ENCODE measurements at regions not wholly inside any gene's neighbourhood (a gene's known extent, or its start where the extent isn't known, plus 50 kb on each side); places are given as distances from the start of the nearest gene placed in this dataset.
A peak's percentile ranks its signal among the peaks of the same experiment; 100 is the strongest.

DNA sequence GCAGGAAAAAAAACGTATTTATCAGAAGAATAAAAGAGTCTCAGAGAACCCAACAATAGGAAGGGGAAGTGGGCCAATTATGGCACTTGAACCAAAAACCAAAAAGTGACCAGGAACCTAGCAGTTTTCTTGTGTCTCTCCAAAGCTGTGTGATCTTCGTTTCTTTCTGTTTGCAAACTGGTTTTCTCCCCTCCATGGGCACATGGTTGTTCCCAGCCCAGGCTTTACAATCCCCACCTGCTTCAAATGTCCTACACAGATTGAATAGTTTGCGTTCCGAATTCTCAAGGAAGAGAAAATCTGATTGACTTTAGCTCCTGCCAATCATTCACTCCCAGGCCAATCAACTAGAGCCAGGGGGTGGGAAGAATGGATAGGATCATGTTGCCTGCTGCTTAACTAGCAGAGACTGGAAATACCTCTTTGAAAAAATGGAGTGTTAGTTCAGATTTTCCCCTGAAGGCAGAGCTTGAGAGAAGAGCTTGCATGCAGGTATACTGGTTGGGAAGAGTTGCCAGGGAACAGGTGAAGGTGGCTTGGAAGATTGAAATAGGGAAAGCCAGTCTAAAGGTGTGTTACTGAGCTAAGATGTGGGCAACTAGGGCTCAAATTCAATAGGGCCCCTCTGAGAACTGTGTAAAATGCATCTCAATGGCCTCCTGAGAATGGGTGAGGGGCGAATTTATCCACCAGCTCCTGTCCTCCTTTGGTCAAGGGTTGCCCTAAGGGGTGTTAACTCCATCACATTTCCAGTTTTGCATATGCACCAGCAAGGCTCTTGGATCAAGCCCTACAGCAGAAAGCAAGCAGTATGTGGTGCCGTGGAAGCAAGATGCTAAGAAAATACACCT, 106.4 kb upstream of the SRRM4 start:
- DNase-seq, result no peak

DNA sequence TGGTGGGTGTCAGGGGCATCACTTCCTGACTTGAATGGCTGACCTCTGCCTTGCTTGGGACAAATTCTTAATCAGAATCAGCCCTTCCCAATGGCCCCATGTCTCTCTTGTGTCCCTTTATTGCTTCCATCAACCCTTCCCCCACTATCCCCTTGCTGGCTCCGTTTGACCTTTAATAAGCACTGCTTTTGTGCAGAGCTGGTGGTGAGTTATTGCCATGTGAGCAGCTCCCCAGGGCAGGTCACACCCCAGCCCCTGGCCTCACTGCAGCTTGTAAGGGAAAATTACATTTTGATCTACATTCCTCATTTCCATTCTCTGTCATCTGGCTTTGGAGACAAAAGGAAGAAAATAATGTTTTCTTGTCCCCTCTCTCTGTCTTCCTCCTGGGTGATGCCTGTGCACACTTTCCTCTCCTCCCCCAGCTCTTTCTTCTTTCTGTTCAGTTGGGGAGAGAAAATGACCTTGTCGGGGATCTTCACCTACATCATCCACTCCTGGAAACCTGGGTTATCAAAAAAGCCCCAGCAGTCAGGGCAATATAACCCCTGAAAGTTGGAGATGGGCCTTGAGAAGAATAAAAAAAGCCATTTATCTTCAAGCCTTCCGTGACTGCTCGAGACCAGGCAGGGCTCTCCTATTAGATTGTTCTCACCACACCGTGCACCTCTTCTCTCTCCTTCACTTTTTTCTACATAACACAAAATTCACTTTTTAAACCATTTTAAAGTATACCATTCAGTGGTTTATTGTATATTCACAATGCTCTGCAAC, 100.4 kb upstream of the SRRM4 start:
- no peak for DNase-seq

DNA sequence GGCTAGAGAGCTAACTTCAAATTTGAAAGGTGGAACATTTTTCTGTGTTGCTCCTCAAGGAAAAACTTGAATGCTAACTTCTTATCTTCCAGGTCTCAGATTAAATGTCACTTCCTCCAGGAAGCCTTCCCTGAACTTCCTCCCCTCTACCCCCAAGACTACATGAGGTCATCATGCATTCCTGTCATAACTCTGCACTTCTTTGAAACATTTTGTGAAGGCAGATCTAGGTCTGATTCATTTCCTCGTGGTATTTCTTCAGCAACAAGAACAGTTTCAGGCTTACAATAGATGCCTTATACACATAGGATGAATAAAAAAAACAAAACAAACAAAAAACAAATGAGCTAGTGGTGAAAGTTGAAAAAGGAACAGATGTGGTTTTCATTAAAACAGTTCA, 97.1 kb upstream of the SRRM4 start:
- DNase-seq, result no peak

DNA sequence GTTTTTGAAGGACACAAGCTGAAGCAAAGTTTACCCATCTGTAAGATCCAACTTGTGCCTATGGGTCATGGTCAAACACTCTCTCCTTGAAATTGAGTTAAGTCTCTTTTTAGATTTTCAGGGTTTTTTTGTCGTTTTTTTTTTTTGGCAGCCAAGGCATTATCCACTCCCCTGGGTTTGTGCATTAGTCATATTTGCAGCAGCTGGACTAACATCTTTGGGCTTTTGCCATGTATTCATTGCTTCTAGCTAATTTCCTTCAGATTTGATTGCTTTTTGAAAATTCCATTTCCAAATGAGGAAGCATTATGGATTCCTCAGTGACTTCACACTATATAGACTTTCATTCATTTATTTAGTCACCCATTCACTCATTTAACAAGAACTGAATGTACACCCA, 80.3 kb upstream of the SRRM4 start:
- peak; percentile 34 for DNase-seq

DNA sequence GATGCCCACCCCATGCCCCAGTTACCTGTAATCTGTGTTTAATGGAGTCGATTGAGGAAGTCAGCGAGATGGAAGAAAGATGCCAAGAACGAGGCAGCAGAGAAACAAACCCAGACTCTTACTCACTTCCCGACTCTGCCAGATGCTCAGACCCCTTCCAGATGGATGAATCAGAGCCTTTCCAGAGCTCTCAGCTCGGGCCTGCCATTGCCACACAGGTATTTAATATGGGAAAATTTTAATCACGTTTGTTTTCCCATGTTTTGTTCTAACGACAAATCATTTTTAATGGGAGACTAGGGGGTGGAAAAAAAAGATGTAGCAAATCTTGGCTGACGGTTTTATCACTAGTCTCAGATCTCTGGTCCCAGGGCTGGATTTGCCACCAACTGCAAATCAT, 72.5 kb upstream of the SRRM4 start:
- no peak for DNase-seq

DNA sequence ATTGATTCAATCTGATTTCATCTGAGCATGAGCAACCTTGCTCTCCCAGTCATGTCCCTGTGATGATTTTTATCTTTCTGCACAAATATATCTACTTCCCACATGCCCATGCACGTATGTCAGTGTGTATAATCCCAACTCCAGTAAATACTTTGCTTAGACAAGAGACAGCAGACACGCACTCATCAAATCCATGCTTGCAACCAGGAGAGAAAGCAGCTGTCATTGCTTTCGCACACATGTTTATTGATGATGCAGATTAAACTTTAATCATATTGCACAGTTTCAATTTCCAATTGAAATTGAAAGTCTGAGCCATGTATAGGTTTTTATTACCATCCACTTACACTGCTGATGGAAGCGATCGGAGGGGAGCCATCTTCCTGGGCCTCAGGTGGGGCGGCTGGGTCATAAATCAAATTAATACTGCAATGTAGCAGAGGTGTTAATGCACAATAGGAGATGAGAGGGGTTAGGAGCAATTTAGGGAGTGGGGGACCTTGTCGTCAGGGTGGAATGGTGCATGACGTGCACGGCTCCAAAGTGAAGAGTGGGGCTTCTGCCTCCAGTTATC, 68.6 kb upstream of the SRRM4 start:
- DNase-seq, result no peak

DNA sequence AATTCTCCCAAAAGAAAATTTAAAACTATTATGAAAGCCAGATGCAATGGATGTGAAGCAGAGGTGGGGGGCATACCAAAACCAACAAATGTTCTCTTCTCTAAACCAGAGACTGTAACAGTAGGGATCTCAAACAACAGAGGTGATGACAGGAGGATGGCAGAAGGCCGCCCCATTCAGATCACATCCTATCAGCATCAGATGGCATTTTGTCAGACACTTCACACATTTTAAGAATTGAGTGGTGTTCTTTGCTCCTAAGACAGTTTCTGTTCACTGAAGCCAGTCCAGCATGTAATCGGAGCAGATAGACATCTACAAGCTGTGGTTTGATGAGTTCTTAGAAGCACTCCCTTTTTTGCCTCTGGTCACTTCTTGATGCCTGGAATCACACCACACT, 59.6 kb upstream of the SRRM4 start:
- DNase-seq, result no peak

DNA sequence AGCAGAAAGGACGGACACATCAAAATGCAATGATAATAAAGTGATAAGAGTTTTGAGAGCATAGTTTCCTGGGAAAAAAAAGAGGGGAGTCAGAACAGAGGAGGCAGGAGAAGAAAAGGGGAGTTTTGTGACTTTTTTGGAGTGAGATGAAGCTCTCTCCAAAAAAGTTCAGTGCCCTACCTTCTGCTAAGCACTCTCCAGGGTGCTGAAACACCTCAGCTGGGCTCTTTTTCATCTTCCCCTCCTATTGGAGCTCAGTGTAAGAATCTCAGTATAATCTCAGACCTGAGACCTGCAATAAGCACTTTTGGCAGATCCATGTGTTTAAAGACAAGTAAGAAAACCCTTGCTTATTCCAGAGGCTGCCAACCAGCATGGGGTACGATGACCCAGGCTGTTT, 58.9 kb upstream of the SRRM4 start:
- no peak for DNase-seq

DNA sequence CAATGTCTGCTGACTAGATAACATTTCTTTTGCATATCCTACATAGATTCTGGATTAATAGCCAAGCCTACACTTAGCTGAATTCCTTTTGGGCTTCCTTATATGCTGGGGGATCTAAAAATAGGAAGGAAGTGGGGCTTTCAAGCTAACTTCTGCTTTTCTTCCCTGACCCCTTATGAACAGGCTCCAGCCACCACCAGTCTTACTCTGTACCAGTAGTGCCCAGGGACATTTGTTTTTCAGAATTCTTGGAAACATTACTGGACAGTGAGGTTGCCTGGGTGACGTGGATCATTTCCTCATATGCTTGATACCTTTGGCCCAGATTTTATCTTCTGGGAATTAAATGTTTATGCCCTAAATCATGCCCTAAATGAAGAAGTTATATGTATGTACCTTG, 55.9 kb upstream of the SRRM4 start:
- DNase-seq, result no peak

DNA sequence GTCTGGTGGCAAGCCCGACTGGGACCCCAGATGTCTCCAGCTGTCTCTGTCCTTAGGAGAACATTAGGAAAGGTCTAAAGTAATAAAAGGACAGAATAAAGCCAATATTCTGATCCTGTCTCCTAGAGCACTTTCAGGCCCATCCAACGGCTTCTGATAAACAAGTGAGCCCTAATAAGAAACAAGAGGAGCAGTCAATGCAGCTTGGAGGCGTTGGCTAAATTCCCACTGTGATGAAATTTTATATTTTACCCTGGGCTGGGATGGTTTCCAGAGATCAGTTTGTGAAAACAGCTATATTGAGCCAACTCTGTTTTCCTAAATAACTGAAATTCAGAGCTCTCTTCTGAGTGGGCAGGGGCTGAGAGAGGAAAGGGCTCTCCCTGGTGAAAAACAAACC, 55.5 kb upstream of the SRRM4 start:
- DNase-seq, result no peak
